ENCODE measurements at regions not wholly inside any gene's neighbourhood (a gene's known extent, or its start where the extent isn't known, plus 50 kb on each side); places are given as distances from the start of the nearest gene placed in this dataset.

DNA sequence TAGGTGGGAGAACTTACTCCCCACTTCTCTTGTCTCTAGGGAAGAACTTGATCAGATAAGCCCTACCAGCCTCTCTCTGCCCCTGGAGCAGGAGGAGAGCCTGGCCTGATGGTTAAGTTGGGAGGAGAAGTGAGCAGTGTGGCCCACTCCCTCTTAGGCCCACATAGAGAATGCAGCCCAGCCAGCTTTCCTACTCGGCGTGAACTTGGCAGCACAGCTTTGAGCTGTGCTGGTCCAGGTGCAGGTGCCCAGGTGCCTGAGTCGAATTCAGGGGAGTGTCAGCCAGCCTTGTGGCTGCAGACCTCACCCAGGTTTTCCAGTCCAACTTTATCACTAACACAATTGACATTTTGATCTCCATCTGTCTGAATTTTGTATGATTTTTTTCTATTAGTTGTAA, 77.6 kb upstream of the PAQR3 start:
- intact Hi-C loops (cut with micrococcal nuclease): no loop called here
- no peaks in the 10 kb centered on the region for H3K9me3 Mint-ChIP-seq
- DNase-seq (ENCODE audit: low spot score): no peak
- H3K27ac Mint-ChIP-seq: no peak overlapping the region
- no peaks in the 10 kb centered on the region for H3K36me3 Mint-ChIP-seq (ENCODE audit: low read depth)
- H3K4me1 Mint-ChIP-seq (ENCODE audit: low read depth): no peaks in the 10 kb centered on the region
- H3K27me3 Mint-ChIP-seq (ENCODE audit: insufficient read depth): peaks cover 4% of the 10 kb centered on the region
- H3K4me3 Mint-ChIP-seq: no peak overlapping the region

GRCh38 chr4:79015411-79015810, 76.2 kb upstream of the PAQR3 start:
- Mint-ChIP-seq H3K9me3 (no peaks in the 10 kb centered on the region), H3K4me1 (ENCODE audit: low read depth) (no peaks in the 10 kb centered on the region), H3K4me3 (no peak overlapping the region), H3K27me3 (ENCODE audit: insufficient read depth) (peaks cover 4% of the 10 kb centered on the region), H3K36me3 (ENCODE audit: low read depth) (no peaks in the 10 kb centered on the region), H3K27ac (no peak overlapping the region)
- no peak for DNase-seq (ENCODE audit: low spot score)
- intact Hi-C loops (cut with micrococcal nuclease): no loop called here

GRCh38 chr4:79014230-79014629, 75.0 kb upstream of the PAQR3 start:
- Mint-ChIP-seq H3K27me3 (ENCODE audit: insufficient read depth) (peaks cover 9% of the 10 kb centered on the region), H3K4me3 (no peak overlapping the region), H3K27ac (no peak overlapping the region), H3K4me1 (ENCODE audit: low read depth) (no peaks in the 10 kb centered on the region), H3K36me3 (ENCODE audit: low read depth) (no peaks in the 10 kb centered on the region), H3K9me3 (no peaks in the 10 kb centered on the region)
- intact Hi-C loops (cut with micrococcal nuclease): no loop called here
- no peak for DNase-seq (ENCODE audit: low spot score)

GRCh38 chr4:79013756-79014155, 74.5 kb upstream of the PAQR3 start:
- H3K9me3 Mint-ChIP-seq: no peaks in the 10 kb centered on the region
- H3K4me3 Mint-ChIP-seq: no peak overlapping the region
- no peaks in the 10 kb centered on the region for H3K4me1 Mint-ChIP-seq (ENCODE audit: low read depth)
- H3K36me3 Mint-ChIP-seq (ENCODE audit: low read depth): no peaks in the 10 kb centered on the region
- no peak overlapping the region for H3K27ac Mint-ChIP-seq
- intact Hi-C loops (cut with micrococcal nuclease): no loop called here
- peaks cover 7% of the 10 kb centered on the region for H3K27me3 Mint-ChIP-seq (ENCODE audit: insufficient read depth)
- no peak for DNase-seq (ENCODE audit: low spot score)

- DNase-seq (ENCODE audit: low spot score): no peak
- no peak overlapping the region for H3K4me3 Mint-ChIP-seq
- H3K9me3 Mint-ChIP-seq: no peaks in the 10 kb centered on the region
- intact Hi-C loops (cut with micrococcal nuclease): no loop called here
- H3K27ac Mint-ChIP-seq: no peak overlapping the region
- peaks cover 2% of the 10 kb centered on the region for H3K27me3 Mint-ChIP-seq (ENCODE audit: insufficient read depth)
- H3K36me3 Mint-ChIP-seq (ENCODE audit: low read depth): no peaks in the 10 kb centered on the region
- H3K4me1 Mint-ChIP-seq (ENCODE audit: low read depth): no peaks in the 10 kb centered on the region
Measured at GRCh38 chr4:78990938-78991810, 51.9 kb upstream of the PAQR3 start.

- DNase-seq (ENCODE audit: low spot score): no peak
- no peaks in the 10 kb centered on the region for H3K36me3 Mint-ChIP-seq (ENCODE audit: low read depth)
- H3K4me3 Mint-ChIP-seq: no peak overlapping the region
- no peaks in the 10 kb centered on the region for H3K4me1 Mint-ChIP-seq (ENCODE audit: low read depth)
- H3K27ac Mint-ChIP-seq: no peak overlapping the region
- H3K27me3 Mint-ChIP-seq (ENCODE audit: insufficient read depth): no peaks in the 10 kb centered on the region
- H3K9me3 Mint-ChIP-seq: no peaks in the 10 kb centered on the region
- intact Hi-C loops (cut with micrococcal nuclease): no loop called here
Measured at GRCh38 chr4:78989697-78990270, 50.5 kb upstream of the PAQR3 start.
